Osteocyte (in vitro differentiated cells): ENCODE measurements at regions not wholly inside any gene's neighbourhood (a gene's known extent, or its start where the extent isn't known, plus 50 kb on each side); places are given as distances from the start of the nearest gene placed in this dataset.

Experiments
- DNase-seq: peaks from one replicate; pipeline ENCODE4 v3.0.0; 2021; ENCODE audit warnings: mixed read lengths; ENCODE audit not compliant: unreplicated experiment; ENCODE audit errors: extremely low spot score
- H3K27ac Mint-ChIP-seq: one replicate; pipeline ENCODE4 v1.8.0; 2021; ENCODE audit warnings: mild to moderate bottlenecking, mixed read lengths; ENCODE audit not compliant: unreplicated experiment
- H3K27me3 Mint-ChIP-seq: one replicate; pipeline ENCODE4 v1.8.0; 2021; ENCODE audit warnings: mixed read lengths; ENCODE audit not compliant: unreplicated experiment
- H3K36me3 Mint-ChIP-seq: one replicate; pipeline ENCODE4 v1.8.0; 2021; ENCODE audit warnings: mixed read lengths; ENCODE audit not compliant: unreplicated experiment
- H3K4me1 Mint-ChIP-seq: one replicate; pipeline ENCODE4 v1.8.0; 2021; ENCODE audit warnings: mixed read lengths; ENCODE audit not compliant: unreplicated experiment
- H3K4me3 Mint-ChIP-seq: one replicate; pipeline ENCODE4 v1.8.0; 2021; ENCODE audit warnings: mild to moderate bottlenecking, moderate library complexity, mixed read lengths; ENCODE audit not compliant: unreplicated experiment
- H3K9me3 Mint-ChIP-seq: one replicate; pipeline ENCODE4 v1.8.0; 2021; ENCODE audit warnings: mixed read lengths; ENCODE audit not compliant: unreplicated experiment
- TF ChIP-seq, protein P1 (sequence below): fragments of 200-600 bp; sonication (generic); IDR thresholded peaks from 2 replicates; pipeline ENCODE4 v1.5.0; 2021; ENCODE audit warnings: antibody characterized with exemption, mild to moderate bottlenecking, moderate library complexity

DNA sequence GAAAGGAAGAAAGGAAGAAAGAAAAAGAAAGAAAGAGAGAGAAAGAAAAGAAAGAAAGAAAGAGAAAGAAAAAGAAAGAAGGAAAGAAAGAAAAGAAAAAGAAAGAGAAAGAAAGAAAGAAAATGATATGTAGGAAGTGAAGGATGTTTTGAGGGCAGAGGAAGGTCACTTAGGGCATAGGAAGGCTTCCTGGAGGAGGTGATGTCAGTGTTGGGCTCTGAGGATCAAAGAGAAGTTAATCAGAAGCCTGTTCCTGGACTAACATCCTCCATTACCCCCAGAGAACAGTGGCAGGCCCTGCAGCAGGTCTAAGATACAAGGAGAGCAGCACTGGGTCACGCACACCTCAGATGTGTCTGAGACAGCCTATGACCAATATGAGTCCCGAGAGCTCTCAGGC, 54.7 kb upstream of the CALN1 start:
- H3K36me3 Mint-ChIP-seq: no peaks in the 10 kb centered on the region
- peaks cover 8% of the 10 kb centered on the region for H3K9me3 Mint-ChIP-seq
- DNase-seq: no peak
- H3K27ac Mint-ChIP-seq: no peak overlapping the region
- H3K27me3 Mint-ChIP-seq: no peaks in the 10 kb centered on the region
- no peaks in the 10 kb centered on the region for H3K4me1 Mint-ChIP-seq
- TF ChIP-seq, protein P1, sequence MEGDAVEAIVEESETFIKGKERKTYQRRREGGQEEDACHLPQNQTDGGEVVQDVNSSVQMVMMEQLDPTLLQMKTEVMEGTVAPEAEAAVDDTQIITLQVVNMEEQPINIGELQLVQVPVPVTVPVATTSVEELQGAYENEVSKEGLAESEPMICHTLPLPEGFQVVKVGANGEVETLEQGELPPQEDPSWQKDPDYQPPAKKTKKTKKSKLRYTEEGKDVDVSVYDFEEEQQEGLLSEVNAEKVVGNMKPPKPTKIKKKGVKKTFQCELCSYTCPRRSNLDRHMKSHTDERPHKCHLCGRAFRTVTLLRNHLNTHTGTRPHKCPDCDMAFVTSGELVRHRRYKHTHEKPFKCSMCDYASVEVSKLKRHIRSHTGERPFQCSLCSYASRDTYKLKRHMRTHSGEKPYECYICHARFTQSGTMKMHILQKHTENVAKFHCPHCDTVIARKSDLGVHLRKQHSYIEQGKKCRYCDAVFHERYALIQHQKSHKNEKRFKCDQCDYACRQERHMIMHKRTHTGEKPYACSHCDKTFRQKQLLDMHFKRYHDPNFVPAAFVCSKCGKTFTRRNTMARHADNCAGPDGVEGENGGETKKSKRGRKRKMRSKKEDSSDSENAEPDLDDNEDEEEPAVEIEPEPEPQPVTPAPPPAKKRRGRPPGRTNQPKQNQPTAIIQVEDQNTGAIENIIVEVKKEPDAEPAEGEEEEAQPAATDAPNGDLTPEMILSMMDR: no peak
- H3K4me3 Mint-ChIP-seq: no peak overlapping the region

DNA sequence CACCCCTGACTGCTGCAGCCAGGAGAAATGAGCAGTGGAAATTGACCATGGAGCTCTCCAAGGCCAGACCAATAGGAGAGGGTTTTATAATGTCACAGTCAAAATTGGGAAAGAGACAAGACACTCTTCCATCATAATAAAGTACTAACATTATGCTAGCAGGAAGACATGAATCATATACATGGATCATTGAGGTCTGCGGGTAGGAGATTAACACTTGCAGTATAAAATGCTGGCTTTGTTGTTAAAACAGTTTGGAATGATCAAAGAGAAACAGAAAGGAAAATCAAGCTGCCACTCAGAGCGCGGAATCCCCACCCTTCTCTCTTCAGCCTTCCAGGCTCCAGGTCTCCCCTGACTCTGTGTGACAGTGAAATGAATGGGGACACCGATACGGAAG, 53.4 kb upstream of the CALN1 start:
- Mint-ChIP-seq H3K4me3 (no peak overlapping the region), H3K4me1 (no peaks in the 10 kb centered on the region), H3K27me3 (no peaks in the 10 kb centered on the region), H3K27ac (no peak overlapping the region), H3K36me3 (no peaks in the 10 kb centered on the region), H3K9me3 (peaks cover 8% of the 10 kb centered on the region)
- TF ChIP-seq, protein P1: no peak
- no peak for DNase-seq

DNA sequence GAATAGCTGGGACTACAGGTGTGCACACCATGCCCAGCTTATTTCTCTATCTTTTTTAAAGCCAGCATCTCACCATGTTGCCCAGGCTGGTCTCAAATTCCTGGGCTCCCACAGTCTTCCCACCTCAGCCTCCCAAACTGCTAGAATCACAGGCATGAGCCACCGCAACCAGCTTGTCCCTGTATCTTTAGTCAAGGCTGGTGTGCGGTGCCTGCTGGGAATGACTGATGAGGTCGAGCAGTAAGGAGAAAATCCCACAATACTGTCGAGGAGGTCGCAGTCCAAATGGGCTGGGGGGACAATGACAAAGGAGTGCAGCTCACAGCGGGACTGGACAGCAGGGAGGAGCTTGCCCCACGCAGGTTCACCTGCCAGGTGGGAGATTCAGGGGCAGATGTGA, 50.2 kb upstream of the CALN1 start:
- no peaks in the 10 kb centered on the region for H3K9me3 Mint-ChIP-seq
- H3K36me3 Mint-ChIP-seq: no peaks in the 10 kb centered on the region
- H3K4me1 Mint-ChIP-seq: no peaks in the 10 kb centered on the region
- H3K4me3 Mint-ChIP-seq: no peak overlapping the region
- no peak for DNase-seq
- no peak overlapping the region for H3K27ac Mint-ChIP-seq
- TF ChIP-seq, protein P1: no peak
- no peaks in the 10 kb centered on the region for H3K27me3 Mint-ChIP-seq
